ENCODE measurements at regions not wholly inside any gene's neighbourhood (a gene's known extent, or its start where the extent isn't known, plus 50 kb on each side); places are given as distances from the start of the nearest gene placed in this dataset.
A peak's percentile ranks its signal among the peaks of the same experiment; 100 is the strongest.

GRCh38 chr15:66933932-66934867 lies 131.2 kb upstream of the SMAD3 start:
- DNase-seq: no peak

- no peak for DNase-seq
Observed at GRCh38 chr15:66934868-66935520, 130.4 kb upstream of the SMAD3 start.

GRCh38 chr15:66935688-66936087 lies 129.7 kb upstream of the SMAD3 start:
- DNase-seq: no peak

GRCh38 chr15:66936109-66936860 lies 129.1 kb upstream of the SMAD3 start:
- DNase-seq: no peak

GRCh38 chr15:66936861-66937582 lies 128.4 kb upstream of the SMAD3 start:
- no peak for DNase-seq

- DNase-seq: no peak
Observed at GRCh38 chr15:66937588-66937987, 127.8 kb upstream of the SMAD3 start.

GRCh38 chr15:66938114-66938830 lies 127.1 kb upstream of the SMAD3 start:
- no peak for DNase-seq

- no peak for DNase-seq
Observed at GRCh38 chr15:66939016-66939415, 126.4 kb upstream of the SMAD3 start.

GRCh38 chr15:66939451-66940023 lies 125.9 kb upstream of the SMAD3 start:
- no peak for DNase-seq

- peak; percentile 60 for DNase-seq
Observed at GRCh38 chr15:66940368-66940767, 125.0 kb upstream of the SMAD3 start.

GRCh38 chr15:66941108-66941711 lies 124.2 kb upstream of the SMAD3 start:
- DNase-seq: no peak

- DNase-seq: no peak
Observed at GRCh38 chr15:66941791-66942190, 123.6 kb upstream of the SMAD3 start.

GRCh38 chr15:66942649-66943390 lies 122.6 kb upstream of the SMAD3 start:
- no peak for DNase-seq

- no peak for DNase-seq
Observed at GRCh38 chr15:66943456-66944095, 121.8 kb upstream of the SMAD3 start.

GRCh38 chr15:66944121-66944520 lies 121.3 kb upstream of the SMAD3 start:
- no peak for DNase-seq

GRCh38 chr15:66945286-66945685 lies 120.1 kb upstream of the SMAD3 start:
- no peak for DNase-seq

GRCh38 chr15:66945842-66946241 lies 119.6 kb upstream of the SMAD3 start:
- DNase-seq: no peak

- peak; percentile 82 for DNase-seq
Observed at GRCh38 chr15:66946578-66947164, 118.7 kb upstream of the SMAD3 start.

GRCh38 chr15:66947471-66947870 lies 117.9 kb upstream of the SMAD3 start:
- no peak for DNase-seq

GRCh38 chr15:66948294-66948693 lies 117.1 kb upstream of the SMAD3 start:
- DNase-seq: peak; percentile 57

Data from activated CD4-positive, alpha-beta T cell treated with anti-CD3 and anti-CD28 coated beads, Interleukin-2, Interleukin-6, amounts not matched to agents 100 ng/mL and 50 ng/mL, durations not matched to agents 16 hours and 8 hours (primary cell).